GM19240 (cell line): ENCODE measurements at regions not wholly inside any gene's neighbourhood (a gene's known extent, or its start where the extent isn't known, plus 50 kb on each side); places are given as distances from the start of the nearest gene placed in this dataset.
"Not testable (repeated sequence)": the region's sequence is repeated elsewhere in the genome, so short reads cannot be mapped to it uniquely, and the experiment has no call there.

Source experiments
- DNase-seq: peaks from one replicate; pipeline ENCODE4 v3.0.0; 2011; ENCODE audit warnings: low spot score; ENCODE audit not compliant: insufficient read length

DNA sequence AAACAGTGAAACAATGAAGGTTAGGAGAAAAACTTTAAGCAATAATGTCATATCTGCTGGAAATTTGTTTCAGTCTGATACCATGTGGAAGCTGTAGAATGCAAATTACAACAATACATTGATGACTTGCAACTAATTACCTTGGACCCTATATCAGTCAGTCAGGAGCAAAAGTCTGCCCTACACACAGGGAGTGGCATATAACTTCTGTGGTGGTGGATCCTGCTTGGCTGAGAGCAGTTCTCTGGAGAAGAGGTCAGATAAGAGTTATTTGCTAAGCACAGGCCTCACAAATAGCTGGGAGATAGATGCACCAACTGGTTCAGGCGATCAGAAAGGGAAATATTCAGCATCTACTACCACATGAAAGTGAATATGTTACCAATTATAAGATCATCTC lies 1364.6 kb upstream of the EPHA6 start:
- DNase-seq, result no peak

DNA sequence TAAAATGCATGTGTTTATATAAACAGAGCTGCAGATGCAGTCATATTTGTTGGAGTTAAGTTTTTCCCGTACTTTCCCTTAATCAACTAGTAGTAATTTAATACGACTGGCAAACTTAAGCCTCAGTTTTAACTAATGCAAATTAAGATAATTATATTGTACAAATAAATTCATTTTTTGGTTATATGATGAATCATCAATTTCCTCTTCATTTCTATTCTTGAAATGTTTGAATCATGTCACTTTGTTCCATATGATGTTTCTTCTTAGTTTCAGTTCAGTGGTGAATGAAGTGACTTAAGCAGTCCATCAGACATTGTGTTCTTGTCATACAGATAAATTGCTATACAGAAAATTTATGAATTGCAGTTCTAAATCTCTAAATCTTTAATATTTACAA lies 1361.2 kb upstream of the EPHA6 start:
- no peak for DNase-seq

DNA sequence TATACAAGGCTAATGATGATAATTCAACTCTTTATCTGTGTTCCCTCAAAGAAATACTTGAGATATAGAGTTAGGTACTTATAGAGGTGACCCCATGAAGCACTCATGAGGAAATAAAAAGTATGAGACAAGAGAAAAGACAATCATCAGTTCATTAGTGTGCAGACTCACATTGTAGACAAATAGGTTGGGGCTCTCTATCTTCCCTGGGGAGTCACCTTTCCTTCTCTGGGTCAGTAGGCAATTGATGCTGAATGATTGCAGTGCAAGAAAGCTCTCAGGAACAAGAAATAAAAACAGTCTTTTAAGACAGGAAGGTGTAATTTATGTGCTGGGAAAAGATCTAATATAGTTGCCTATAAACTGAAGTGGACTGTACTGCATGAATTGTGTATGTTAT lies 1357.6 kb upstream of the EPHA6 start:
- DNase-seq, result no peak

DNA sequence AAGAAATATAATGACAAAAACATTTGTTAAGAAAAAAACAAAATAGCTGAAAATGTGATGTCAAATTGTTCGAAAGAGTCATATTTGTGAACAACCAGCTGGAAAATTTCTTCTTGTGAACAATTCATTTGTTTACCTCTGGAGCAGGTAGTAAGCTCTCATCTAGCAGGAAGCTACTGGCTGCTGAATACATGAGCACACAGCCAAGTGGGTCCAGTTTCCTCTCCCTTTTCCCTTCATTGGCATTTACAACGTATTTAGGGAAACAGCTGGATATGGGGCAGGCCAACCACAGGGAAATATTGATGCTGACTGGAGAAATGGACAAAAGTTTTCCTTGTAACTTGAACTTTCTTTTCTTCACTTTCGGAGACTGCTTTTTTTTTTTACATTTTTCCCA lies 1354.7 kb upstream of the EPHA6 start:
- no peak for DNase-seq

DNA sequence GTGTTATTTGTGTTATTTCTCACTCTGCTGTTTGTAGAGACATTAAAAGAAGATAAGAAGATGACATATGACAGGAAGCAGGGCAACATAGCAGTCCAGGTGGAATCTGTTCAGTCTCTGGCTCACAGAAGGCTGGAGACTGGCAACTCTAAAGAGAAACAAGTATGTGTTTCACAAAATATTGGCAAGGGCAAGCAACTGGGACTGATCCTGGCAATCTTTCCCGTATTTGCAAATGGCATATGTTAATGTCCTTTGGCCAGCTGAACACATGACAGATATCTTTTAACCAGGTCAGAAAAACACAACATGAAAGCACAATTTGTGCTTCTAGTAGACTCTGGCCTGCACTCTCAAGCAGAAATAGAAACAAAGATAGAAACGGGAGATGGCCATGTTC lies 1354.1 kb upstream of the EPHA6 start:
- no peak for DNase-seq

DNA sequence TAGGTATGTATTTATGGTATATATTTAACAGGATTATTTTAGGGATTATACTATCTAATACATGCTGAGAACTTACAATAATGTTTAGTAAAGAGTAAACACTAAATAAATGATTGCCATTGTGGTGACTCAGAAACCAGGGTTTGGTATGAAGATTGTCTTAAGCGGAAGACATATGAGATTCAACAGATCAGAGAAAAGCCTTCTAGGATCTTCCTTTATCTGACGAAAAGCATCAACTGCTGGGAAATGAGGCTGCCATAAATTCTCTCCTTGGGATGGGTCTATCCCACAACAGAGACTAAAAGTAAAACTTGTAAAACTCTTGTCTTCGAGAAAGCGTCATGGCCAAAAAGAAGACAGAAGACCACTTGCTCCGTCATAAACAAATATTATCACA lies 1352.2 kb upstream of the EPHA6 start:
- DNase-seq, result no peak

DNA sequence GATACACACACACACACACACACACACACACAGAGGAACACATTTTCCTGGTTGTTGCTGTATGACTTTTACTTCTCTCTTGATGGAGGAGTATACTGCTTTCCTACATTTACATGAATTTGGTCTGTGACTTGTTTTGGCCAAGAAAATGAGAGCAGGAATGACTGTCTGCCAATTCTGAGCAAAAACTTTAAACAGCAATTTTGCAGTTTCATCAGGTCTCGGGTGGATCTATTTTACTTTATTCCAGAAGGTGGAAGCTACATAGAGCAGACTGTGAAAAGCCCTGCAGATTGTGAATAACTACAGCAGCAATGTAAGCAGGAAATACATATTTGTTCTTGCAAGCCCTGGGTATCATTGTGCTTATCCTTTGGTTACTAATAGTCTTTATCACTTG lies 1350.0 kb upstream of the EPHA6 start:
- DNase-seq, result no peak

DNA sequence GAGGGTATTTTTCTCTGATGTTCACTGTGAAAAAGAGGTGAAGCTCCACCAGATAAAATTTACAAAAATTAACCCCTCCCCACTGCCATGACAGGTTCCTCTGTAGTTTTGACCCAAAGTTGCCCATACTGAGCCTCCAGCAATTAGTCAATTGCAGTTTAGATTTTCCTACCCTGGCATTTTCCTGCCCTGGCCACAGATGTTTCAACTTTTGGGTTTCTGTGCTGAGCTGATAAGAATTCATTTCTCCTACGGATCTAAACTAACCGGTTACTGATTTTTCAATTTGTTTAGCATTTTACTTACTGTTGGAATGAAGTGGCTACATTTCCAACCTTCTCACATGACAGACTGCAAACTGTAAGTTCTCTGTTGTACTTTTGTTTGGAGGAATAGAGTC lies 1346.1 kb upstream of the EPHA6 start:
- no peak for DNase-seq

DNA sequence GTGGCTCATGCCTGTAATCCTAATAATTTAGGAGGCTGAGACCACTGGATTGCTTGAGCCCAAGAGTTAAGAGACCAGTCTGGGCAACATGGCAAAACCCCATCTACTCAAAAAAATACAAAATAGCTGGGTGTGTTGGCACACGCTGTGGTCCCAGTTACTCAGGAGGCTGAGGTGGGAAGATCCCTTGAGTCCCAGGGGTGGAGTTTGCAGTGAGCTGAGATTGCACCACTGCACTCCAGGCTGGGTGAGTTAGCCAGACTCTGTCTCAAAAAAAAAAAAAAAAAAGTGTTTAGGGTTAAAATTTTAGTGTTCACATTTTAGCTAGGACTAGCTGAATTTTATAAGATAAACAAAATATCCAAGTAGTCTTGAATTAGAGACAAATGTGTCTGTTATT lies 1340.1 kb upstream of the EPHA6 start:
- no peak for DNase-seq

DNA sequence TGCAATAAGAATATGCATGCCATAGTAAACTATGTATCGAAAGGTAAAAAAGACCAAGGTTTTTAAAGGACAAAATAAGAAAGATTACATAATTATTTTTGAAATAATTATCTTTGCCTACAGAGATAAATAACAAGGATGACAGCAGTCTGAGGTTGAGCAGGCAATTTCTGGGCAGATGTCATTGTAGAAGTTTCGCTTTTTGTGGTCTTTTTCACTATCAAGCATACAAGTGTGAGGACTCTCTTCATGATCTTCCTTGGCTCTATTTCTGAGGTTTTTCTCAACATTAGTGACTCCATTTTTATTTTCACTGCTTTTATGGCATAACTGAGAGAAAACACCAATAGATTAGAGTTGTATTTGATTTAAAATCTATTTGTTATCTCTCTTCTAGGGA lies 1337.9 kb upstream of the EPHA6 start:
- DNase-seq, result no peak

DNA sequence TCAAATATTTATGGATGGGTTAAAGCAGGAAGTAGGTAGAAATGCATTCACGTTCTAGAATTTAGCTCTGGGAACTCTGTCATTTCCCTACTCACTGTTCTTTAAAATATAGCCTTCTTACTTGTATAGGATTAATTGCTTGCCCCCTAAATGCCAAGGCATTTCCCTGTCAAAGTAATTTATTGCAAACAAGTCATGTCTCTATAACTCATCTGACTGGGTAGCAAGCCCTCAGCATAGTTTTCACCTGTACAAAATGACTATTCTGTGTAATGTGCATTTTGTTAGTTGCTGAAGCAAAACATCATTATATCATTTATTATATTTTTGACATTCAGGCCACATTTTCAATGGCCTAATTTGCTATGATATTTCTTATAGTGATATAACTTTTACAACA lies 1308.2 kb upstream of the EPHA6 start:
- DNase-seq, result no peak

DNA sequence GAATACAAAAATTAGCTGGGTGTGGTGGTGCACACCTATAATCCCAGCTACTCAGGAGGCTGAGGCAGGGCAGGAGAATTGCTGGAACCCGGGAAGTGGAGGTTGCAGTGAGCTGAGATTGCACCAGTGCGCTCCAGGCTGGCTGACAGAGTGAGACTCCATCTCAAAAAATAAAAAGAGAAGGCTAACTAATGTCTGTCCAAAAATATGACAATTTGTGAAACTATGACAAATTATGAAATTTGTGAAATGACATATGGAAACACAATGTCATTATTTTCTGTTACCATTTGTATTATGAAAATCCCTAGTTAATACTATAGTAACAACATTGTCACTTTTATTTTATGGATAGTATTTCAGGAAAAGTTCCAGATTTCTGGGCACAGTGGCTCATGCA lies 1306.3 kb upstream of the EPHA6 start:
- no peak for DNase-seq

DNA sequence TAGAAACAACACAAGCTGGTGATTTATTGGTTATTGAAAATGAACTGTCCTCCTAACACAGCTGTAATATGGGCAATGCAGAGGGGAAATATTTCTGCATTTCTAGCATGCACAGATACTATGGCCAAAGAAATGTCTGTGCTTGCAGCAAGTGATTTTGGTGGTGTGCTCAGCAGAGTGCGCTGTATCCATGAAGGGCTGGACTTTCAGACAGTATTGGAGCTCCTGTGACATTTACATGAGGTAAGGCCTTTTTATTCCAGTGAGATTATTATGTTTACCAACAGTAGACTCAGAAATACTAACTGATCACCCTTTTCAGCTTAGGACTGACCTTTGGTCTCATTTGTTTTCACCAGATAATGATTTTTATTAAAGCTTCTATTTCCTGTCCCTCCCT lies 1302.6 kb upstream of the EPHA6 start:
- DNase-seq, result no peak

DNA sequence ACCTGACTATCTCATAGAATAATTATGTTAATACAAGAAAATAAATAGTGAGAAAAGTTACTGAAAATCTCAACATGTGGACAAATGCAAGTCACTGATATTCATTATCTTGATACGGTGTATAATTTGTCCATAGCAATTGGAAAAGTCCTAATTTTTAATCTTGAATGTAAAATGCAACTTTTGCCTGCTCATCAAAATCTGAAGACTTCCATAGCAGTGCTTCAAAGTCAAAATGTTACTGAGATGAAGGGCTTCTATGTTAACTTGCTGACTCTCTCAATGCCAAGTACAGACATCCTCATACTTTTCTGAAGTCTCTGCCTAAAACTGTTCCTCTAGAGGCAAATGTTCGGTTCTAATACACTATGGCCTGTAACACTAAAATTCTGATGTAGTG lies 1300.1 kb upstream of the EPHA6 start:
- DNase-seq, result no peak

DNA sequence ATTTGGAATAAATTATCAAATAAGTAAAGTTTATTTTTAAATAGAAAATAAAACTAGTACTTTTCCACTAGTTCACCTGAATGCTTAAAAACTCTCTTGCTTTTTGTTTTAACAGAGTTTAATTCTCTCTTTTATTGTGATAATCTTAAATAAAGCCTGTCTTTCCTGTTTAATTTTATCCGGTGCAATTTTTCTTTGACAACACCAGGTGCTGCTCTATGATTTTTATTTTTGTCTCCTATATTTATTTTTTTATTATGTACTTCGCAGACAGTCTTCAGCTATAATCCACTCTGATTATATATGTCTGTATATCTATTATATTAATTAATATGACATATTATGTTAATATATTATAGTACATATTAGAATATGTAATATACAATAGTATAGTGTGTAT lies 1293.0 kb upstream of the EPHA6 start:
- DNase-seq, result no peak

DNA sequence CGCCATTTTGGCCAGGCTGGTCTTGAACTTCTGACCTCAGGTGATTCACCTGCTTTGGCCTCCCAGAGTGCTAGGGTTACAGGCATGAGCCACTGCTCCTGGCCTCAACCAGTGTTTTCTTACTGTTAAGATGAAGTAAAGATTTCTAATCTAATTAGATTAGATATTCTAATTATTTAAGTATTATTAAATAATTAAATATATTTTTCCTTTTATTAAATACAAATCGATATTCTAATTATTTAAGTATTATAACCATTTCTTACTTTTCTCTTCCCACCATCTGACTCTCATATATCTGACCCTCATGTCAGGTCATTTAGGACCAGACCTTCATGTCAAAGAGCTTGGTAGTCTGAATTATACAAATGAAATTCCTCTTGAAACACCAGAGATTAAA lies 1291.9 kb upstream of the EPHA6 start:
- no peak for DNase-seq

DNA sequence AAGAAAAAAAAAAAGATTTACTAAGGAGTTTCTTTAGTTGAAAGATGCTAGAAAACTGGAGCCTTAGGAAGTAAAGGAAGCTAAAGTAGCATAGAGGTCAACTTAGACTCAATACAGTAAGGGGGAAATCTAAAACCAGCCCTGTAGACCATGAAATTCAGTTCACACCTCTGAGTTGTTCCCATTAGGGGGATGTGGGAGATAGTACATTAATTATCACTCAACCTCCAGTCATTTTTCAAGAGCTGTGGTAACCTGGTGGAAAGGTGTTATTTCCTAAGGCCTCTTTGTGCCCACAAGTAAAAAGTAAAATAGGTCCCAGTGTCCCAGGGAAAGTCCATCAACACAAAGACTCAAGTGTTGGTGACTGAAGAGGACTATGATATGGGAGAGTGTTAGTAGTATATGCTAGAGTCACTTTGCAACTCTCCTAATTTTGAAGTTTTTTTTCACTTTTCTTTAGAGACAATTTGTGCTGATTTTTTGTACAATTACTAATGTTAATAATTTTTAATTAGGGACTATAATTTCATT lies 1274.4 kb upstream of the EPHA6 start:
- DNase-seq, result no peak

DNA sequence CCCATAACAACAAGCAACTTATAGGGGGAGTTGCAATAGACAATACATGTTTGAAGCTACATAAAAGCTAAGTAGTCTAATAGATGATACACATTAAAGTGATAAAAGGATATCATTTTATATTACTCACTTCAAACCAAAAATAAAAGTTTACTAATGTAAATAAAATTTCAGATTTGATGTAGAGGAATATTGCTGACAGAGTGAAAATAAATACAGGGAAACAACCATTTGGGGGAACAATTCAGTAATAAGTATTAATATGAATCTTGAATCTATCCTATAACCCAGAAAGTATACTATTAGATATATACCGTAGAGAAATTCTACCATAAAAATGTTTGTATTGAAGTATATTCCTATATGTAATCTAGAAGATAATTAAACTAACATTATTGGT lies 1248.9 kb upstream of the EPHA6 start:
- DNase-seq, result no peak

DNA sequence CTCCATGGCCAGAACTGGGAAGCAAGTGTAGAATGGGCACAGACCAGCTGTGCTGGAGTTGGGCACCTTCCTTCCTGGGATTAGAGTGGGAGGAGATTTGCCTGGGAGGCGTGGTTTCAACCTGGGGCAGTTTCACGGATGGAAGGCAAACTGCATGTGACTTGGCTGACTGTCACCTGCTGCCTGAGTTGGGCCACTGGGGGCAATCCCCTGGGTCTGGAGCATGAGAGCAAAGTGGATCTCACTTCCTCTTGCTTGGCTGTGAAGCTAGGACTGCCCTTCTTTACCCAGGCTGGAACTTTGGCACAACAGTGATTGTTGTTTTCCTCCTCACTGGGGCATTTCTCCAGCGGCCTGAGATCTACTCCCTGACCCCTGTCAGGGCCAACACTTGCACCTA lies 1247.0 kb upstream of the EPHA6 start:
- no peak for DNase-seq

DNA sequence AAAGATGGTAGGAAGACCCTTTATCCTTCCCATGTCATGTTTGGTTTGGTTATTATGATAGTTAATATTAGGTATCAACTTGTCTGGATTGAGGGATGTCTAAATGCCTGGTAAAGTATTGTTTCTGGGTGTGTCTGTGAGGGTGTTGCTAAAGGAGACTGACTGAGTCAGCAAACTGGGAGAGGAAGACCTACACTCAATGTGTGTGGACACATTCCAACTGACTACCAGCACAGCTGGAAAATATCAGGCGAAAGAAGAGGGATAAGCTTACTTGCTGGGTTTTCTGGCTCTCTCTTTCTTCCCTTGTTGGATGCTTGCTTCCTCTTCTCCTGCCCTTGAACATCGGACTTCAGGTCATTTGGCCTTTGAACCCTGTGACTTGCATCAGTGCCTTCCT lies 1227.6 kb upstream of the EPHA6 start:
- no peak for DNase-seq

DNA sequence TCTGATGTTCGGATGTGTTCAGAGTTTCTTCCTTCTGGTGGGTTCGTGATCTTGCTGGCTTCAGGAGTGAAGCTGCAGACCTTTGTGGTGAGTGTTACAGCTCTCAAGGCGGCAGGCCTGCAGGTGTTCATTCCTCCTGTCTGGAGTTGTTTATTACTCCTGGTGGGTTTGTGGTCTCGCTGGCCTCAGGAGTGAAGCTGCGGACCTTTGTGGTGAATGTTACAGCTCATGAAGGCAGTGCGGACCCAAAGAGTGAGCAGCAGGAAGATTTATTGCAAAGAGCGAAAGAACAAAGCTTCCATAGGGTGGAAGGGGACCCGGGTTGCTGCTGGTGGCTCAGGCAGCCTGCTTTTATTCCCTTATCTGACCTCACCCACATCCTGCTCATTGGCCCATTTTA lies 1226.8 kb upstream of the EPHA6 start:
- DNase-seq, result not testable (repeated sequence)

DNA sequence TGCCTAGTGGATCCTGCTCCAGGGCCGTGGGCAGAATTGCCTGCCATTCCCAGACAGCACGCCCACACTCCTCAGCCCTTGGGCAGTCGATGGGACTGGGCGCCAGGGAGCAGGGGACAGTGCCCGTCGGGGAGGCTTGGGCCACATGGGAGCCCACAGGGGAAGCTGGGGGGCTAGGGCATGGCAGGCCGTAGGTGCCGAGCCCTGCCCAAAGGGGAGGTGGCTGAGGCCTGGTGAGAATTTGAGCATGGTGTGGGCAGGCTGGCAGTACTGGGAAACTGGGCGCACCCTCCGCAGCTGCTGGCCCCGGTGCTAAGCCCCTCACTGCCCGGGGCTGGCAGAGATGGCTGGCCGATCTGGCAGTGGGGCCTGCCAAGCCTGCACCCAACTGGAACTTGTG lies 1225.9 kb upstream of the EPHA6 start:
- DNase-seq, result no peak

DNA sequence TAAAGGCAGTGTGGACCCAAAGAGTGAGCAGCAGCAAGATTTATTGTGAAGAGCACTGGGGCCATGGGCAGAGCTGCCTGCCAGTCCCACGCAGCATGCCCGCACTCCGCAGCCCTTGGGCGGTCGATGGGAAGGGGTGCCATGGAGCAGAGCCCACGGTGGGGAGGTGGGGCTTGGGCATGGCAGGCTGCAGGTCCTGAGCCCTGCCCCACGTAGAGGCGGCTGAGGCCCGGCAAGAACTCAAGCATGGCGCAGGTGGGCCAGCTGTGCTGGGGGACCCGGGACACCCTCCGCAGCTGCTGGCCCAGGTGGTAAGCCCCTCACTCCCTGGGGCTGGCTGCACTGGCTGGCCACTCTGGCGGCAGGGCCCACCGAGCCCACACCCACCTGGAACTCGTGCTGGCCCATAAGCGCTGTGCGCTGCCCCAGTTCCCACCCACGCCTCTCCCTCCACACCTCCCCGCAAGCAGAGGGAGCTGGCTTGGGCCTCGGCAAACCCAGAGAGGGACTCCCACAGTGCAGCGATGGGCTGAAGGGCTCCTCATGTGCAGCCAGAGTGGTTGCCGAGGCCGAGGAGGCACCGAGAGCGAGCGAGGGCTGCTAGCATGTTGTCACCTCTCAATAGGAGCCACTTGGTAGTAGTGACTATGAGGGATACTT lies 1218.8 kb upstream of the EPHA6 start:
- DNase-seq, result no peak

DNA sequence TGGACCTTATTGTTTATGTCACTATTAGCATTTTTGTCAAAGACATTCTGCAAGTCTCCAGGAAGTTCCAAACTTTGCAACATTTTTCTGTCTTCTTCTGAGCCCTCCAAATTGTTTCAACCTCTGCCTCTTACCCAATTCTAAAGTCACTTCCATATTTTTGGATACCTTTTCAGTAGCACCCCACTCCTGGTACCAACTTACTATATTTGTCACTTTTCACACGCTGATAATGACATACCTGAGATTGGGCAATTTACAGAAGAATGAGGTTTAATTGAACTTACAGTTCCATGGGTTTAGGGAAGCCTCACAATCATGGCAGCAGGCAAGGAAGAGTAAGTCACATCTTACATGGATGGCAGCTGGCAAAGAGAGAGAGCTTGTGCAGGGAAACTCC lies 1206.5 kb upstream of the EPHA6 start:
- no peak for DNase-seq
